ENCODE measurements at regions not wholly inside any gene's neighbourhood (a gene's known extent, or its start where the extent isn't known, plus 50 kb on each side); places are given as distances from the start of the nearest gene placed in this dataset.

DNA sequence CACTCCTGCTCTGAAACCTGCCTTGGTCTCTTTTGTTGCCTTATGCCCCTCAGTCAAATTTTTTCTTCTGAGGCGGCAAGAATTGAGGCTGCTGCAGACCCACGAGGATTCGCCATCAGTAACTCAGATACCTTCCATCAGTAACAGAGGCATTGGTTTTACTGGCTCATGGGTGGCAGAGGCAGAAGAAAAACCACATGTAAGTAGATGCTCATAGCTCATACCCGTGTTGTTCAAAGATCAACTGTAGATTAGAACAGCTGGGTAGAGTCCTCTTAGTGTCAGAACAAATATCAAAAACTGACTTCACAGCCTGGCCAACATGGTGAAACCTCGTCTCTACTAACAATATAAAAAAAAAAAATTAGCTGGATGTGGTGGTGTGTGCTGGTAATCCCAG is 598.0 kb upstream of the SOX11 start:
- no peak for DNase-seq (ENCODE audit: low read depth in 4 of 4, low spot score in 3 of 4)

GRCh38 chr2:5098286-5098685 is 593.9 kb upstream of the SOX11 start:
- DNase-seq (ENCODE audit: low read depth in 4 of 4, low spot score in 3 of 4), result no peak

- DNase-seq (ENCODE audit: low read depth in 4 of 4, low spot score in 3 of 4), result no peak
Observed at GRCh38 chr2:5102823-5103222, 589.4 kb upstream of the SOX11 start.

DNA sequence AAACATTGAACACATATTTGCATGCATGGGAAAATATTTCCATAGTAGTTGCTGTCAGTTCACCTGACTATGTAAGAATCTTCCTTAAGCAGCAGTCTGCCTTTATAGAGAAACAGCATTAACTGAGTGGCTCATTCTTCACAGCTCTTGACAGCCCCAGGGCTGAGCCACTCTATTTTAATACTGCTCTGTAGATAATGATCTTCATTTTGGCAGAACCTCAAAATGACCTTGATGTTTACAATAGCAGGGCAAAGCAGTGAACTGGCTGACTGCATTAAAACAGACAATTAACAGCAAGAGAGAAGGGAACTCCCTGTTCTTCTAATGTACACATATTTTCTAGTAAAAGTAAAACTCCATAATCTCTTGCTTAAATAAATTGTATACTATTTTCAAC is 580.6 kb upstream of the SOX11 start:
- peak in 2 of 4 donors; percentile 18 to 20 for DNase-seq (ENCODE audit: low read depth in 4 of 4, low spot score in 3 of 4)

GRCh38 chr2:5119046-5119445 is 573.1 kb upstream of the SOX11 start:
- no peak for DNase-seq (ENCODE audit: low read depth in 4 of 4, low spot score in 3 of 4)

- DNase-seq (ENCODE audit: low read depth in 4 of 4, low spot score in 3 of 4), result no peak
Observed at GRCh38 chr2:5121121-5121520, 571.1 kb upstream of the SOX11 start.

DNA sequence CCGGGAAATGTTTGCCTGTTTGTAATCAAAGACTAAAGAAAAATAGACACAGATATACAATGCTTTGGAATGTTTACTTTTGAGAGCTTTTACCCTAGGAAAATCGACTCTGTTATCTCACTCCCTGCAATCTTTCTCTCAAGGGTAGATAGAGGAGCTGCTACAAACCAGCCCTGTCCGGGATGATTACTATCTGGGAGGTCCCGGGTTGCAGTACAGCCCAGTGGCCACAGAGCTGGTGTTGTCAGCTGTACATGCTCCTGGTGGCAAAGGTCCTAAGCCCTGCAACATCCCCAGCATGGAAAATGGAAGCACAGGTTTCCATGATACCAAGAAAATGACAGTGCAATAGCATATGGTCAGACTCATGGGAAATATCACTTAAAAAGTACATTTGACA is 570.5 kb upstream of the SOX11 start:
- DNase-seq (ENCODE audit: low read depth in 4 of 4, low spot score in 3 of 4), result peak in 1 of 4 donors; percentile 3

- DNase-seq (ENCODE audit: low read depth in 4 of 4, low spot score in 3 of 4), result no peak
Observed at GRCh38 chr2:5123582-5124196, 568.5 kb upstream of the SOX11 start.

DNA sequence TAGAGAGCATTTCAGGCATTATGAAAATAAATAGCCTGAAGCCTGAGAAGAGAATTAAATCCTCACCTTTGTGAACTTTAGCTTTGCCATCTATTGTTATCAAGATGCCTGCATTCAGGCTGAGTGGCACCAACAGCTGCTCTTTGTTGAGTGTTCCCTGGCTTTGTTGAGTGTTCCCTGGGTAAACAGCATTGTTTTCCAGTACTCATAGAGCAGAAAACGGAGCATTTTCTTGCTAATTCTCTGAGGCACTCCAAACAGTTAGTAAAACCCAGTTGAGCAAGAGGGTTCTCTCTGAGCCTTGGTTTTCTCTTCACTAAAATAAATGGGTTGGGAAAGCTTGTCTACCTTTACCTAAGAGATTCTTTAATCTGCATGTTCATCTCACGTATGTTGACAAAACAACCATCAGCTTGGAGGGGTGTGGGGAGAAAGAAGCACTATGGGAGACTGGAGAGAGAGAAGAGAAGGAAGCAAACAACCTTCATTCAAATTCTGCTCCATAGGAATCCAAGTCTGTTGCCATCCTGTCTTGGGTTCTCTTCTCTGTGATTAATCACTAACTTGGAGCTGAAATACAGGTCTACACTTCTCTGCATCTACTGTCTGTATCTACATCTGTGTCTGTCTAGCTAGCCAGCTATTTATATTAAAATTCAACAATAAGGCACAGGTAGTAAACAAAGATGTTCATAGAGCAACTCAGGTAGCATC is 567.0 kb upstream of the SOX11 start:
- no peak for DNase-seq (ENCODE audit: low read depth in 4 of 4, low spot score in 3 of 4)

DNA sequence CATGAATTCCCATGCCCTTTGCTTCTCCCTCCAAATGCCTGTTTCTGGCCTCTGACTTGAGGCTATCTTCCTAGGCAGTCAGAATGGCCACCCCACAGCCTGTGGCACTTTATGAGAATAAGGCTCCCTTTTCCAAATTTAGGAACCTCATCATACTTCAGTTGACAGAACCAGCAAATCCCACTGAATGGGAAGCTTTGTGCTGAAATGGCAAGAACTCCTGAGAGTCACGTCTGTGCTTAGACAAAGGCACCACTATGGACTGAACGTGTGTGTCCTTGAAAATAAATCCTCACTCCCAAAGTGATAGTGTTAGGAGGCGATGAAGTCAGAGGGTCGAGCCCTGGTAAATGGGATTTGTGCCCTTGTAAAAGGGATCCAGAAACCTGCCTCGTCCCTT is 559.9 kb upstream of the SOX11 start:
- no peak for DNase-seq (ENCODE audit: low read depth in 4 of 4, low spot score in 3 of 4)

- no peak for DNase-seq (ENCODE audit: low read depth in 4 of 4, low spot score in 3 of 4)
Observed at GRCh38 chr2:5140347-5140746, 551.8 kb upstream of the SOX11 start.

DNA sequence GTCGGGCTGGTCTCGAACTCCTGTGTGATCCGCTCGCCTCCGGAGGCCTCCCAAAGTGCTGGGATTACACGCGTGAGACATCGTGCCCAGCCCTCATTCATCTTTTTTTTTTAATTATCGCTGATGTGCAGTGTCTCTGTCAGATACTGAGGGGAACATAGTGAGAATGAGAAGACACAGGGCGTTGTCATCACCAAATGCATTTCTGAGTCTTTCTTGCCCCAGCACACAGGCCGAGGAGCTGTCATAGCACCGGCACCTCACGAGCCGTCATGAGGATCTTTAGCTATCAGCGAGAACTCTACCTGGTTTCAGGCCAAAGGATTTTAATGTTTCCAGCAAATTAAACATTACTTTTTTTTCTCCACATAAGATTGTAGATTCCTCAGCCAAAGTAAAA is 548.0 kb upstream of the SOX11 start:
- DNase-seq (ENCODE audit: low read depth in 4 of 4, low spot score in 3 of 4), result no peak

- DNase-seq (ENCODE audit: low read depth in 4 of 4, low spot score in 3 of 4), result no peak
Observed at GRCh38 chr2:5145053-5145452, 547.1 kb upstream of the SOX11 start.

DNA sequence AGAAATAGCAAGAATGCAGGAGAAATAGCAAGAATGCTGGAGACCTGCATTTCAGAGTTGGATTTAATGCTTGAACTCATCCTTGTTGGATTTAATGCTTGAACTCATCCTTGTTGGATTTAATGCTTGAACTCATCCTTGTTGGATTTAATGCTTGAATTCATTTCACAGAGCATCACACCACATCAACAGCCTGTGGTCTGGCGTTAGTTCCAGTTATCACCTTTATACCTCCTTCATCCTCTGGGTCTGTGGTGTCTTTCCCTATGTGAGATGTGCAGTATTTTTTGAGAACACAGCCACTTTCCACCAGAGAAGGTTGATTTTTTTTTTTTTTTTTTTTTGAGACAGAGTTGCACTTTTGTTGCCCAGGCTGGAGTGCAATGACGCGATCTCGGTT is 546.4 kb upstream of the SOX11 start:
- DNase-seq (ENCODE audit: low read depth in 4 of 4, low spot score in 3 of 4), result no peak

GRCh38 chr2:5148392-5149085 is 543.6 kb upstream of the SOX11 start:
- no peak for DNase-seq (ENCODE audit: low read depth in 4 of 4, low spot score in 3 of 4)

- no peak for DNase-seq (ENCODE audit: low read depth in 4 of 4, low spot score in 3 of 4)
Observed at GRCh38 chr2:5150871-5151270, 541.3 kb upstream of the SOX11 start.

DNA sequence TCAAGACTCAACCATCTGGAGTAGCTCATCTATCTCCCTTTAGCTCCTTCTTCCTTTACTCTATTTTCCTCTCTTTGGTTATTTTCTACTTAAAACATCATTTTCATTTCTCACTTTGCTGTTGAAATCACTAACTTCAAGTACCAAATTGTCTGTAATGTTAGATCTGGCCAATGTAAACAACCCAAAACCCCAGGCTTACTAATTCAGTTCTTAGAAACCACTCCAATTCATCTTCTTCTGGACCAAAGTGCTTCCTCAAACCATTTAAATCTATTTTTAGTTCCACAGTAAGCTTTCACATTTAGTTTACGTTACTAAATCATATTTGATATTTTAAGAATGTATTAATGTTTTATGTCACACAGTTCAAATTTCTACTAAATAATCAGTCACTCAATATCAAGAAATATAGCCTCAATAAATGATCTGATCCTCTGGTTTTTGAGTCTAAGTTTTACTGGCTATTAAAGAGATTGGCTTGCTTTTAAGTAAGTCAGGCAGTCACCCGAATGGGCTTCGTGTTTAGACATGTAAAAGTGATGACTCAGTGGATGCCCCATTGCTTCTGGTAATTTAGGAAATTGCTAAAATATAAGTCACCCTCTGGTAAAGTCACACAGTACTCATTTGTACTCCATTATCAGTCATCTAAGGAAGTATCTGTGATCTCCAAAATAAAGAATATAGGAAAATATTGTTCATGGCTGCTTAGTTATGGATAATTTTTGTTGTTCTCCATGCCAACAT is 527.2 kb upstream of the SOX11 start:
- peak in 1 of 4 donors; percentile 10 for DNase-seq (ENCODE audit: low read depth in 4 of 4, low spot score in 3 of 4)

- DNase-seq (ENCODE audit: low read depth in 4 of 4, low spot score in 3 of 4), result no peak
Observed at GRCh38 chr2:5172923-5173322, 519.3 kb upstream of the SOX11 start.

GRCh38 chr2:5173876-5174535 is 518.2 kb upstream of the SOX11 start:
- no peak for DNase-seq (ENCODE audit: low read depth in 4 of 4, low spot score in 3 of 4)

DNA sequence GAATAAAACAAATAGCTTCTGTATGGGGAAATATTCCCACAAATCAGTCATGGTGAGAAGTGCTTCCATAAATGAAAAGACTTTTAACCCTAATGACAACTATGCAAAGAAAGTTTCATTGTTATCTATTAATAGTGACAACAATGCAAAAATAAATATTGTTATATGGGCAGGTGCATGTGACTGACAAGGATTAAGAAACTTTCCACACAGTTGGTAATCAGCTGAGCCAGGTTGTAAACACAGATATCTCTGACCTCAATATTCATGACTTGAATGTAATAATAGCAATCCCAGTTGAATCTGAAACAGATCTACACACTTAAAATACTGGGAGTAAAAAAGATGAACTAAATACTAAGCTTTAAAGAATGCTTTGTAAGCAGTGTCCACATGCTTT is 517.0 kb upstream of the SOX11 start:
- DNase-seq (ENCODE audit: low read depth in 4 of 4, low spot score in 3 of 4), result no peak

DNA sequence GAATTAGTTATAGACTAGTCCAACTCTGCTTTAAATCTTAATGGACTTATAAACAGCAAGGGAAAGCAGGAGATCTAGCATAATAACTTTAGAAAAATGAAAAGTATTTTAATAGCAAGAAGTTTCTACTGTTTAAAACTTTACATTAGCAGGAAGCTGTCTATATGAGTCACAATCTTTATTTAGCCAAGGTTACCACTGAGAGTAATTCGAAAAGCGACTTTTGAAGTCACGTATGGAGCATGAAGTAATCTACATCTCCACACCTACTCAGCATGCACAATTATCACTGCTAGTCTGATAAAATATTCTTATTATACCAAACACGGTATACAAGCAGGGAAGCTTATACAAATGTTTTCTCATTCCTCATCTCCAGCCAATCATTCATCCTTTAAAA is 515.4 kb upstream of the SOX11 start:
- no peak for DNase-seq (ENCODE audit: low read depth in 4 of 4, low spot score in 3 of 4)
